ENCODE measurements at regions not wholly inside any gene's neighbourhood (a gene's known extent, or its start where the extent isn't known, plus 50 kb on each side); places are given as distances from the start of the nearest gene placed in this dataset.

- DNase-seq = no peak
- Histone ChIP-seq H3K9me3 (no peaks in the 10 kb centered on the region), H3K4me3 (ENCODE audit: low read depth in 2 of 2, low read length in 1 of 2) (no peak overlapping the region), H3K9me2 (no peaks in the 10 kb centered on the region), H3K4me1 (ENCODE audit: control insufficient read depth in 1 of 2, insufficient read depth in 2 of 2, low read depth in 1 of 2, low read length in 1 of 2) (no peaks in the 10 kb centered on the region), H3K79me2 (ENCODE audit: insufficient read depth) (no peaks in the 10 kb centered on the region), H3K27ac (ENCODE audit: low read depth in 2 of 2, low read length in 1 of 2) (no peak overlapping the region), H3K9ac (no peak overlapping the region), H3K36me3 (replicated peaks in 1 of 2; ENCODE audit: control insufficient read depth in 1 of 2, insufficient read depth in 2 of 2, low read length in 1 of 2) (no peaks in the 10 kb centered on the region), H3K27me3 (ENCODE audit: insufficient read depth) (no peaks in the 10 kb centered on the region), H3F3A (replicated peaks; ENCODE audit: insufficient read depth) (no peaks in the 10 kb centered on the region), H2AFZ (ENCODE audit: low read depth) (no peak overlapping the region), H3K4me2 (no peak overlapping the region), H4K20me1 (ENCODE audit: insufficient read depth) (no peaks in the 10 kb centered on the region)
- TF ChIP-seq EP300 (IDR thresholded peaks at IDR 0.05; ENCODE audit: borderline replicate concordance in 1 of 2, low read depth in 1 of 2, low read length in 1 of 2) (no peak), MXI1 (IDR thresholded peaks at IDR 0.05; ENCODE audit: low read depth, low read length) (no peak), JUND (IDR thresholded peaks at IDR 0.05) (no peak), REST (IDR thresholded peaks at IDR 0.05; ENCODE audit: low read depth, low read length) (no peak), RAD21 (IDR thresholded peaks at IDR 0.05; ENCODE audit: low read length) (no peak), FOXJ3 (CRISPR knock-in tag; IDR thresholded peaks at IDR 0.05) (no peak), YY1 (IDR thresholded peaks at IDR 0.05; ENCODE audit: low read depth) (no peak), TAF1 (IDR thresholded peaks at IDR 0.05; ENCODE audit: borderline replicate concordance, low read depth, low read length) (no peak), ZBTB33 (IDR thresholded peaks at IDR 0.05; ENCODE audit: borderline replicate concordance, low read depth) (no peak), EZH2phosphoT487 (IDR thresholded peaks at IDR 0.05; ENCODE audit: borderline replicate concordance, low read depth) (no peak), GABPA (IDR thresholded peaks at IDR 0.05; ENCODE audit: low read depth) (no peak), NRF1 (IDR thresholded peaks at IDR 0.05; ENCODE audit: low read depth, low read length) (no peak), SMC3 (IDR thresholded peaks at IDR 0.05; ENCODE audit: low read depth, low read length) (no peak), TCF12 (IDR thresholded peaks at IDR 0.05) (no peak), MEF2A (IDR thresholded peaks at IDR 0.05; ENCODE audit: borderline replicate concordance, low read depth) (no peak), CTCF (IDR thresholded peaks at IDR 0.05) (no peak), RCOR1 (IDR thresholded peaks at IDR 0.05; ENCODE audit: low read length) (no peak)
- TF ChIP-seq, protein P1, sequence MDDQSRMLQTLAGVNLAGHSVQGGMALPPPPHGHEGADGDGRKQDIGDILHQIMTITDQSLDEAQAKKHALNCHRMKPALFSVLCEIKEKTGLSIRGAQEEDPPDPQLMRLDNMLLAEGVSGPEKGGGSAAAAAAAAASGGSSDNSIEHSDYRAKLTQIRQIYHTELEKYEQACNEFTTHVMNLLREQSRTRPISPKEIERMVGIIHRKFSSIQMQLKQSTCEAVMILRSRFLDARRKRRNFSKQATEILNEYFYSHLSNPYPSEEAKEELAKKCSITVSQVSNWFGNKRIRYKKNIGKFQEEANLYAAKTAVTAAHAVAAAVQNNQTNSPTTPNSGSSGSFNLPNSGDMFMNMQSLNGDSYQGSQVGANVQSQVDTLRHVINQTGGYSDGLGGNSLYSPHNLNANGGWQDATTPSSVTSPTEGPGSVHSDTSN (IDR thresholded peaks at IDR 0.05) = no peak
- TF ChIP-seq, protein P2, sequence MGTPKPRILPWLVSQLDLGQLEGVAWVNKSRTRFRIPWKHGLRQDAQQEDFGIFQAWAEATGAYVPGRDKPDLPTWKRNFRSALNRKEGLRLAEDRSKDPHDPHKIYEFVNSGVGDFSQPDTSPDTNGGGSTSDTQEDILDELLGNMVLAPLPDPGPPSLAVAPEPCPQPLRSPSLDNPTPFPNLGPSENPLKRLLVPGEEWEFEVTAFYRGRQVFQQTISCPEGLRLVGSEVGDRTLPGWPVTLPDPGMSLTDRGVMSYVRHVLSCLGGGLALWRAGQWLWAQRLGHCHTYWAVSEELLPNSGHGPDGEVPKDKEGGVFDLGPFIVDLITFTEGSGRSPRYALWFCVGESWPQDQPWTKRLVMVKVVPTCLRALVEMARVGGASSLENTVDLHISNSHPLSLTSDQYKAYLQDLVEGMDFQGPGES (IDR thresholded peaks at IDR 0.05; ENCODE audit: low read depth, low read length) = no peak
- TF ChIP-seq, protein P3, sequence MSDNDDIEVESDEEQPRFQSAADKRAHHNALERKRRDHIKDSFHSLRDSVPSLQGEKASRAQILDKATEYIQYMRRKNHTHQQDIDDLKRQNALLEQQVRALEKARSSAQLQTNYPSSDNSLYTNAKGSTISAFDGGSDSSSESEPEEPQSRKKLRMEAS (IDR thresholded peaks at IDR 0.05; ENCODE audit: low read depth) = no peak
- POLR2A ChIA-PET = no interaction called here
- CTCF ChIA-PET = no interaction called here
Observed at GRCh38 chr4:137949746-137950145, 292.4 kb downstream of the SLC7A11 start.
